Right cardiac atrium (tissue), 5 donors: ENCODE measurements at regions not wholly inside any gene's neighbourhood (a gene's known extent, or its start where the extent isn't known, plus 50 kb on each side); places are given as distances from the start of the nearest gene placed in this dataset.

ENCODE experiments used
- ATAC-seq, 2 donors: fragments of 200-7000 bp; cut with Tn5 transposase; one replicate each; pipeline versions ENCODE4 v1.8.0 to v1.9.1; 2020; ENCODE audit warnings: moderate library complexity in 2 of 2, mild to moderate bottlenecking in 1 of 2
- DNase-seq, 3 donors: peaks; one replicate each; pipeline ENCODE4 v3.0.0-alpha.2; 2020
- H3K27ac ChIP-seq: one replicate; pipeline ENCODE4 v1.5.1; 2013; ENCODE audit warnings: mild to moderate bottlenecking, low read length, control low read depth, moderate library complexity
- H3K27me3 ChIP-seq: one replicate; pipeline ENCODE4 v1.6.1; 2013; ENCODE audit not compliant: control insufficient read depth, insufficient read depth
- H3K4me1 ChIP-seq: one replicate; pipeline ENCODE4 v1.6.1; 2013; ENCODE audit warnings: low read length; ENCODE audit not compliant: control insufficient read depth, insufficient read depth
- H3K4me3 ChIP-seq: one replicate; pipeline ENCODE4 v1.5.1; 2013; ENCODE audit warnings: low read length, control low read depth
- H3K9me3 ChIP-seq: one replicate; pipeline ENCODE4 v1.6.1; 2013; ENCODE audit warnings: low read length; ENCODE audit not compliant: control insufficient read depth
- WGBS: extraction: QIAGEN DNeasy Blood & Tissue Kit; methylation state at CpG from one replicate; pipeline ENCODE4 v1.1.7; 2013; 5-methylcytosine and 5-hydroxymethylcytosine counted together
- intact Hi-C, 4 donors: fragments of 100-400 bp; cut with DNase I; formaldehyde crosslinking; loops; one replicate each; pipeline versions ENCODE4 v1.11.0 to v1.14.0; 2022 to 2023
- donor health status: healthy with polysubstance abuse.
- donor health status: DM: no; HTN: yes; CAD: no.
- donor health status: DM: no; HTN: no; CAD: no.
- donor health status: DM: no; HTN: yes; CAD: no; lungs with severe emphysema.
- donor health status: DM: yes; HTN: yes; CAD: no.

DNA sequence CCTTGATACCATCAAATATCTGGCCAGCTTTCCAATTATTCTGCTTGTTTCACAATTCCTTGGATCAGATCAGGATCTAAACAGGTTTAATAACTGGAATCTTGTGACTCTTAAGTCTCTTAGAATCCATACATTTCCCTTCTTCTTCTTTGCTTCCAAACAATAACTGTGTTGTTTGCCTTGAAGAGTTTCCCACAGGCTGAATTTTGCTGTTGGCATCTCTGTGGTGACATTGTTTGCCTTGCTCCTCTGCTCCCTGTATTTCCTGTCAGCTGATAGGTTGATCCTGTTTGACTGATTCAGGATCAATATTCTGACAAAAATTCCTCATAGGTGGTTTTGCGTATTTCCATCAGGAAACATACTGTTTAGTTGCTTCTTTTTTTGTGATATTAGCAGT is 248.4 kb upstream of the LMCD1 start:
- Histone ChIP-seq H3K4me1 (no peaks in the 10 kb centered on the region), H3K9me3 (no peaks in the 10 kb centered on the region), H3K27me3 (no peaks in the 10 kb centered on the region), H3K4me3 (no peak overlapping the region), H3K27ac (no peak overlapping the region)
- 90% methylated on average over 1 of the region's 1 CpG for WGBS
- DNase-seq (no peak), ATAC-seq (no peak)
- intact Hi-C loops = no loop called here

DNA sequence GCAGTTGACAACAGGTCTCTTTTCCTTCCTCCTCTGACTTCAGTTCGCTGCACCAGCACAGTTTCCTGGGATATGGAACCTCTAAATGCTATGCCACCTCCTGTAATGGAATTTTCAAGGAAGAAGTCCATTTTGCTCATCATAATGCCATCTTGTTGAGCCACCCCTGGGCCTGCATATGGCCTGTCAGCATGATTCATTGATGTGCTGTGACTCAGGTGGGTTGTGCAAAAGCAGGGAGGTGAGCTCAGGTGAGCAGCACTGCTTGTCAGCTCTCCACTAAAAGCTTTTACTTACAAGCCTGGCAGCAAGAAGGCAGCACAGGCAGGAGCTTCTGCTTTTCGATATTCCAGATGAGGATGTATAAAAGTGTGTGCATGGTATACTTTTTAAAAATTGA is 247.1 kb upstream of the LMCD1 start:
- Histone ChIP-seq H3K9me3 (no peaks in the 10 kb centered on the region), H3K27ac (no peak overlapping the region), H3K4me1 (no peaks in the 10 kb centered on the region), H3K27me3 (no peaks in the 10 kb centered on the region), H3K4me3 (no peak overlapping the region)
- DNase-seq (no peak), ATAC-seq (no peak)
- intact Hi-C loops = no loop called here
- 83% methylated on average over 2 of the region's 2 CpGs for WGBS

DNA sequence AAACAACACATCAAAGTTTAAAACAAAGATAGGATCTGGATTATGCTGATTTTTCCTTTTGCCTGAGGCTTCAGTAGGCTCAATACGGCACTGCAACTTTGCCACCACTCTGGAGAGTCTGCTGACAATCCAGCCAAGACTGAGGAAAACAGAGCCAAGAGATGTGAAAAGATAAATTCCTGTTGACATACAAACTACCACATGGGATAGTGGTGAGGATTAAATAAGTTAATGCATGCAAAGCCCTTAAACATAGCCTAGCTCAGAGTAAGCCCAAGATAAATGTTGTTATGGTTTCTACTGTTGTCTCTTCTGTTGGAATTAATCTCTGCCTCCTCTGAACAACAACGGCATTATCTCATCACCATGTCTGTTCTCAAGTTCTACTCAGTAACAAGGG is 245.9 kb upstream of the LMCD1 start:
- 50% methylated on average over 2 of the region's 2 CpGs for WGBS

DNA sequence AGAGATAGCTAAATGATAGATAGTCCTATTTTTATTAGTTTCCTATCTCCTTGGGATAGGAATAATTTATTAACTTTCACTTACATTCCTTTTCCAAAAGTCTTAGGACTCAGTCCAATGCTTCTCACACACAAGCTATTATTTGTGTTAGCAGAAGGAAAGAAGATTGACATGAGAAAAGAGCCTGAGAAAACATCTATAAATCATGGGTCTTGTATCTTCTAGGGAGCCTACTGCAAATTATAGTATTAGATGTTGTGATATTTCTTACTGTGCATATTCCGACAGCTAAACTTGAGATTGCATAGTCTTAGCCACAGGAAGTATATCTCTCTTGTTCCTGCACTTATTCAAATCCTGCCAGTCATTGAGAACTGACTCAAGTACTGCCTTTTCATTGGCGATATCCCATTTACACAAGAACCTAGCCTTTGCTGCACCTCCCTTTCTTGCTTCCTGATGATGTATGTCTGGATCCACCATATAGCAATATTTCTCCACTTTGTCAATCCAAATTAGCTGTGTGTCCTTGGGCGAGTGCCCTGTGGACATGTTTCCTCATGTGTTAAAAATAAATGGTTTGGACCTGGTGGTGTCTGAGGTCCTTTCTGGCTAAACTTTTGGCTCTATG is 245.1 kb upstream of the LMCD1 start:
- no peak overlapping the region for H3K27ac ChIP-seq
- no peaks in the 10 kb centered on the region for H3K4me1 ChIP-seq
- H3K27me3 ChIP-seq = no peaks in the 10 kb centered on the region
- H3K4me3 ChIP-seq = no peak overlapping the region
- intact Hi-C loops = no loop called here
- H3K9me3 ChIP-seq = no peaks in the 10 kb centered on the region
- WGBS = 55% methylated on average over 3 of the region's 3 CpGs
- no peak for ATAC-seq
- DNase-seq = no peak

More for the DNA sequence above, 245.9 kb upstream of the LMCD1 start:
- DNase-seq (no peak), ATAC-seq (no peak)
- Histone ChIP-seq H3K4me1 (no peaks in the 10 kb centered on the region), H3K27me3 (no peaks in the 10 kb centered on the region), H3K27ac (no peak overlapping the region), H3K4me3 (no peak overlapping the region), H3K9me3 (no peaks in the 10 kb centered on the region)
- intact Hi-C loops = no loop called here

DNA sequence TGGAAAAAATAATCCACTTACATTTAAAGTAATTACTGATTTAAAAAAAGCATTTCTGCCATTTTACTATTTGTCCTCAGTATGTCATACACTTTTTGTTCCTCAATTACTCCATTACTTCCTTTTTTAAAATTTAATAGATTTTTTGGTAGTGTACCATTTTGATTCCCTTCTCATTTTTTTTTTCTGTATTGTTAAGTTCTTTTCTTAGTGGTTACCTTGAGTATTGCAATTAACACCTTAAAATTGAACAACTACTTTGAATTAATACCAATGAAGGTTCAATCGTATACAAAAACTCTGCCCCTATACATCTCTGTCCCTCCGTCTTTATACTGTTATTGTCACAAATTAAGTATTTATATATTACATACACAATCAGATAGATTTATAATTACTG is 240.6 kb upstream of the LMCD1 start:
- no peaks in the 10 kb centered on the region for H3K4me1 ChIP-seq
- no peak overlapping the region for H3K27ac ChIP-seq
- DNase-seq = no peak
- H3K9me3 ChIP-seq = no peaks in the 10 kb centered on the region
- intact Hi-C loops = no loop called here
- H3K4me3 ChIP-seq = no peak overlapping the region
- ATAC-seq = no peak
- WGBS = 75% methylated on average over 2 of the region's 2 CpGs
- H3K27me3 ChIP-seq = no peaks in the 10 kb centered on the region

DNA sequence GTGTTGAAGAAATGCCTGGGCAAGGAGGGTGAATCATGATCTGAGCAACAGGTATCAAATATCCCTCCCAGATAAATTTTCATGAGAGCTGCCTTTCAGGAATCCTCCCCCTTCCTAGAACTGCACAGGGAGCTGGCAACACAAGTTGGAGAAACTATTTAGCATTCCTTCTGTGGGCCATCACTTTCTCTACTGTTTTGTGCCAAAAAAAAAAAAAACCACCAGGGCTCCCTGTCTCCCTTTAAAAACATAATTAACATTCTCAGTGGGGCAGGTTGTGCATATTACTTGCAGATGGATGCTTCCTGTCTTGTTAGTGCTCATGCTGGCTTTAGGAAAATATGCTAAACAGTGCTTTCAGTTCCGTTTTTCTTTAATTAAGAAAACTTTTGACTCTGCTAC is 234.9 kb upstream of the LMCD1 start:
- Histone ChIP-seq H3K4me3 (no peak overlapping the region), H3K4me1 (no peaks in the 10 kb centered on the region), H3K27me3 (no peaks in the 10 kb centered on the region), H3K27ac (no peak overlapping the region), H3K9me3 (no peaks in the 10 kb centered on the region)
- DNase-seq = no peak
- intact Hi-C loops = no loop called here
- WGBS = 56% methylated on average over 1 of the region's 1 CpG
- ATAC-seq = no peak

DNA sequence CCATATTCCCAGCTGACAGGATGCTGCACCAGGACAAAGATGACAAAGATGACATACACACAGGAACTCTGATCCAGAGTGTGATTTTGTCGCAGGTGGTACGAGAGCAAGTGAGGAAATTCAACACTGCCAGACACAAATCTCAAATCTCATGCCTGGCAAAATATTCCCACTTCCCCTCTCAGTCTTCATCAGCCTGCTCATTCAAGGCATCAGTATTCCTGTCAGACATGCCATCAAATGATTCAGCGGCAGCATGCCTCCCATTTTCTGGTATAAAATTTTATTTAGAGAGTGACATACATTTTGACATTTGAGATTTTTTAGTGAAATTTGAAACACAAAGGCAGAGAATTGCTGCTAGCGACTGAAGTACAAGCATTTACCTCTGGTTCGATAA is 228.1 kb upstream of the LMCD1 start:
- WGBS = 90% methylated on average over 5 of the region's 5 CpGs

DNA sequence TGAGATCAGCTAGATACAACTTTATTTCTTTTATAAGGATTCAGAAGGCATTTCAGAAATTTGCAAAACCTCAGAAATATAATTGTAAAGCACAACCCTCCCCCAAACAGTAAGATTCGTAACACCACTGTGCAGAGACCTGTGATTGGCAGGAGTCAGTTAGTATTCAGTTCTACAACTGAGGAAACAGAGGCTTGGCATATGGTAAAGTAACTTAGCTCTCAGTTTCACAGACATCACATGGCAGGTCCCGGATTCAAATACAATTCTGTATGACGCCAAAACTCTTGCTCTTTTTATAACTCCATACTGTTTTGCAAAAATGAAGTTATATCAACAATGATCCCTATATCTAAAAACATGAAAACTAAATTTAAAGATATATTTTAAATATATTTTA is 225.6 kb upstream of the LMCD1 start:
- 95% methylated on average over 3 of the region's 3 CpGs for WGBS
- DNase-seq = no peak
- no peaks in the 10 kb centered on the region for H3K27me3 ChIP-seq
- no peaks in the 10 kb centered on the region for H3K4me1 ChIP-seq
- no peak overlapping the region for H3K27ac ChIP-seq
- no peak overlapping the region for H3K4me3 ChIP-seq
- ATAC-seq = no peak
- H3K9me3 ChIP-seq = no peaks in the 10 kb centered on the region
- intact Hi-C loops = no loop called here

More for the DNA sequence above, 228.1 kb upstream of the LMCD1 start:
- H3K9me3 ChIP-seq = no peaks in the 10 kb centered on the region
- no peak overlapping the region for H3K4me3 ChIP-seq
- intact Hi-C loops = no loop called here
- H3K27me3 ChIP-seq = no peaks in the 10 kb centered on the region
- H3K4me1 ChIP-seq = no peaks in the 10 kb centered on the region
- ATAC-seq = no peak
- DNase-seq = no peak
- no peak overlapping the region for H3K27ac ChIP-seq

DNA sequence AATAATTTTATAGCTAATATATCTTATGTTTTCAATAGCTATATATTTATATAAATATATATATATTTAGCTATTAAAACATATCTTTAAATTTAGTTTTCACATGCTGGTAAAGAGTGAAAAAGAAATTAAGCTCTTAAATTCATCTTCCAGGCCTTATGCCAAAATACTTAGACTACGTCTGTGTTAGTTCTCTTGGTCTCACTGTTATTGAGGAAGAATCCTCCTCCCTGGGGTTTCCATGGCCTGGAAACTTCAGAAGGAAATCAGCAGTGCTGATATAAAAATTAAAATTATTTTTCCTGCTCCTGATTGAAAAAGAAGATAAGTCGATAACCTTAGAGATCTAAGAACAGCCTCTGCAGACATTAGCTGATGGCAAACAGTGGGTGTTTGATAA is 225.1 kb upstream of the LMCD1 start:
- no peaks in the 10 kb centered on the region for H3K9me3 ChIP-seq
- DNase-seq (no peak), ATAC-seq (no peak)
- no peak overlapping the region for H3K27ac ChIP-seq
- no peaks in the 10 kb centered on the region for H3K4me1 ChIP-seq
- no peaks in the 10 kb centered on the region for H3K27me3 ChIP-seq
- intact Hi-C loops = no loop called here
- H3K4me3 ChIP-seq = no peak overlapping the region
- 49% methylated on average over 2 of the region's 2 CpGs for WGBS

DNA sequence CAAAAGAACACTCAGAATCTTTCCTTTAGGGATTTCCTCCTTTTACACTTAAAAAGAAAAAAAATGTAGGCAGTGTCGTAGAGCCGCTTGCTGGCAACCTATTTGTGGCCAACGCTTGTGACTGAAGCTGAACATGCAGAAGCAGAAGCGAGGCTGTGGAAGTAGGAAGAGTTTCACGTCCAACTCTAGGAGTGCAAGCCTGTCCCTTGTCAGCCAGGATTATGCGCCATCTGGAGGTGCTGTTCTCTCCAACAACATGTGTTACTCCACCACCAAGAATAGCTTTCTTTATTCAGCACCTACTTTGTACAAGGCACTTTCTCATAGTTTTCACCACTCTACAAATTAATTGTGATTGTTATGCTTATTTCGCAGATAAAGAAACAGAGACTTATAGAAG is 223.2 kb upstream of the LMCD1 start:
- DNase-seq (no peak), ATAC-seq (no peak)
- Histone ChIP-seq H3K27me3 (no peaks in the 10 kb centered on the region), H3K27ac (no peak overlapping the region), H3K4me1 (no peaks in the 10 kb centered on the region), H3K9me3 (no peaks in the 10 kb centered on the region), H3K4me3 (no peak overlapping the region)
- WGBS = 80% methylated on average over 7 of the region's 7 CpGs
- intact Hi-C loops = no loop called here

DNA sequence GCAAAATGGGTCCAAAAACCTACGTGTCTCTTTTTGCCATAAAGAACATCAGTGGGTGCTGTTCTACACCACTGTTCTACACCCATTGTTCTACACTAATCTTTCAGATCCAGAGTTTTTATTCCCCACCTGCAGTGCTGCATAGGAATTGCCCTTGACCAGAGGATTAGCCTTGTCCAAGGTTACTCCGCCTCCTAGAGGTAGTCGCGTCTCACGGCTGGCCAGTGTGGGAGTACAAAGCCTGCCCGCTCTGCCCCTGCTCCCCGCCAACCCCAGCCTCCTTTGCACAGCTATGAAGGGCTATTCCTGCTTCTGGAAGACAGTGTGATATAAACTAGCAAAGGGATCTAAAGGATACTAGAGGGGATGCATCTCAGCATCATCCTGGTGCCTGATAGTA is 222.1 kb upstream of the LMCD1 start:
- Histone ChIP-seq H3K27ac (no peak overlapping the region), H3K4me1 (no peaks in the 10 kb centered on the region), H3K9me3 (no peaks in the 10 kb centered on the region), H3K4me3 (no peak overlapping the region), H3K27me3 (no peaks in the 10 kb centered on the region)
- 80% methylated on average over 7 of the region's 7 CpGs for WGBS
- intact Hi-C loops = no loop called here
- ATAC-seq (no peak), DNase-seq (no peak)

DNA sequence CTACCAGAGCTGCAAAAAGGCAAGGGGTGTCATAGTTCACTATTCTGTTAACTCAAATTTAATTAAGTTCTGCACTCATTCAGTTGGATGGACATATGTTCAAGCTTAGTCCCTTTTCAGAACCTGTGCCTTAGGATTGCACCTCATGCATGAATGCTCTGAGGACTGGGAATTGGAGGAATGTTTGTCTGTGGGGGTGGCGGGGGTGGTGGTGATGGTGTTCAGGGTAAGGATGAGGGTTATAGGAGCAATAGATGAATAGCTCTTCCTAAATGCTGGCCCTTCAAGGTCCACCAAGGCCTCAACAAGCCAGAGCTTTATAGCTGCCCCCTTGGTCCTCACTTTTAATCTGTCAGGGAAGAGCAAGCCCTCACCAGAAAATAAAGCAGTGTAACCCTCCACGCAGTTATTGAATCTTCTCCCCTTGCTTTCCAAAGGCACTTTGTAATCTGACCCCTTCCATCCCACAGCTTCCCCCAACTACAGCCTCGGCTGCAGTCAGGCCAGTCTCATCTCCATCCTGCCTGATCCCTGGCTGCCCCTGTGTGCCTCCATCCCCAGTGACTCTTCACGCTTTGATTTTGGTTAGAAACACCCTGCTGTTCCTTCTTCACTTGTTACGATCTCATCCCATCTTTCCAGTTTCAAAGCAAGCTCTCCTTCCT is 221.6 kb upstream of the LMCD1 start:
- H3K27me3 ChIP-seq = no peaks in the 10 kb centered on the region
- intact Hi-C loops = no loop called here
- ATAC-seq = no peak
- H3K4me3 ChIP-seq = no peak overlapping the region
- no peak for DNase-seq
- WGBS = 72% methylated on average over 5 of the region's 5 CpGs
- no peaks in the 10 kb centered on the region for H3K4me1 ChIP-seq
- no peak overlapping the region for H3K27ac ChIP-seq
- no peaks in the 10 kb centered on the region for H3K9me3 ChIP-seq
